GM21447 (cell line): ENCODE measurements at regions not wholly inside any gene's neighbourhood (a gene's known extent, or its start where the extent isn't known, plus 50 kb on each side); places are given as distances from the start of the nearest gene placed in this dataset.
A peak's percentile ranks its signal among the peaks of the same experiment; 100 is the strongest.

Experiments
- ATAC-seq: cut with Tn5 transposase; IDR thresholded peaks from one replicate; pipeline ENCODE4 v1.9.1; 2021; ENCODE audit not compliant: unreplicated experiment

DNA sequence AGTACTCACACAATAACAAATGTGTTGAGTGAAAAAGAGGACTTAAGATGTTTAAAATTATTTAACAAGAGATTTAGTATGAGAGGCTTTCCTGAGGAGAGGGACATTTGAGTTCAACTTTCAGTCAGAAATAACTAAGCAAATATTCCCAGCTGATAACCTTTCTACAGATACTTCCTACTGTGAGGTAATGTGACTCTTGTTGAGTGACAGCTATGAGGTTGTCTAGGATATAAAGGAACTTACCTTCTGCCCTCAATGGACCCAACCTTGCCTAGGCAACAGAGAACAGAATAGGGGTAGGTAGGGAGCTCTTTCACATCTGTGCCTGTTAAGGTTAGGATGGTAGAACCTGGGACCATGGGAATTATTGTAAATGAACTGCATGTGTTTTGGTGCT, 54.7 kb downstream of the GLUD2 start:
- ATAC-seq, result no peak

DNA sequence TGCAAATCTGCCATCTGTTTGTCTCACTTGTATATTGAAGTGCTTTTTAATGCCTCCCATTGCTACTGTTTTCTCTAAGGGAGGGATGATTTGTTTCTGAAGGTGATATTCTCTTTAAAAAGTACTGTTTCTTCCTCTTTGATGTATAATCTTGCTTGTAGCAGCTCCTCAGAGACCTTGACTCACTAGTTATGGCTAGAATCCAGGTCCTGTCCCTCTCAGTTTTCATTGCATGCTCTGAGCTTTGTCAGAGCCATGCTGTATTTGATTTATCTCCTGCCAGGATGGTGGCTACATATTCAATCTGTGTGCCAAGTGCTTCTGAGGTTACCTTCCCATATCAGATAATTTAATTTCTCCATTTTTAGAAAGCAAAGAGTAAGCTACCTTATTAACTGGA, 56.0 kb downstream of the GLUD2 start:
- ATAC-seq, result no peak

GRCh38 chrX:121106484-121107235, 59.2 kb downstream of the GLUD2 start:
- ATAC-seq, result no peak

- no peak for ATAC-seq
These were observed 62.6 kb downstream of the GLUD2 start for GRCh38 chrX:121109986-121110385.

DNA sequence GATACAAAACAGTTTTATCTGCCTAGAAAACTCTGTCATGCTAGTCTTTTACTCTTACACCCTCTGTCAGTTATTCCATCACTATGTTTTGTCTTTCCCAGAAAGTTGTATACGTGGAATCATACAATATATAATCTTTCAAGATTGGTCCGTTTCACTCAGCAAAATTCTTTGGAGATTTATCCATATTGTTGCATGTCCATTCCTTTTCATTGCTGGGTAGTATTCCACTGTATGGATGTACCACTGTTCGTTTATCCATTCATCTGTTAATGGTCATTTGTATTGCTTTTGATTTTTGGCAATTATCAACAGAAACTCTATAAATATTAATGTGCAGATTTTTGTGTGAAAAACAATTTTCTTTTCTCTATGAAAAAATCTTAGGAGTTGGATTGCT, 63.1 kb downstream of the GLUD2 start:
- no peak for ATAC-seq

DNA sequence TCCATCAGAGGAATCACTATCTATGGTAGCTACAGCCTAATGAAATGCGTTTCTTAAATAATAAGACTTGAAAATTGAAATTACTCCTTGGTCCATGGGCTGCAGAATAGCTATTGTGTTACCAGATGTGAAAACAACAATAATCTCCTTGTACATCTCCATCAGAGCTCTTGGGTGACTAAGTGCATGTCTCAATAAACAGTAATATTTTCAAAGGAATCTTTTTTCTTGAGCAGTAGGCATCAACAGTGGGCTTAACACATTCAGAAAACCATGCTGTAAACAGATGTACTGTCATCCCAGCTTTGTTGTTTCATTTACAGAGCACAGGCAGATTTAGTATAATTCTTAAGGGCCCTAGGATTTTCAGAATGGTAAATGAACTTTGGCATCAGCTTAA, 67.3 kb downstream of the GLUD2 start:
- no peak for ATAC-seq

- ATAC-seq, result no peak
These were observed 73.5 kb downstream of the GLUD2 start for GRCh38 chrX:121120690-121121605.

DNA sequence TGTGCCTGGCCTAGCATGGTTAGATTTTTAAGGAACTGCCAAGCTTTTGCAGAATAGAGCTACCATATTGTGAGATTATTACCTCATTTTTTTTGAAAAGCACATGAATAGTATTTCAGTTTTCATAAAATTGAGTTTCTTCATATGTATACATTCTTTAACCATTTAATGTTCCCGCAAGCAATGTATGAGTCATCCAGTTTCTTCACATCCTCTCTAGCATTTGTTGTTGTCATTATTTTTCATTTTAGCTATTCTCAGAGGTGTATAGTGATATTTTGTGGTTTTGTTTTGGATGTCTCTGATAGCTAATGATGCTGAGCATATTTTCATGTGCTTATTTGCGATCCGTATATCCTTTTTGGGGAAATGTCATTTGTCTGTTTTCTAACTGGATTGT, 74.9 kb downstream of the GLUD2 start:
- ATAC-seq, result no peak

GRCh38 chrX:121128925-121129877, 81.8 kb downstream of the GLUD2 start:
- no peak for ATAC-seq

DNA sequence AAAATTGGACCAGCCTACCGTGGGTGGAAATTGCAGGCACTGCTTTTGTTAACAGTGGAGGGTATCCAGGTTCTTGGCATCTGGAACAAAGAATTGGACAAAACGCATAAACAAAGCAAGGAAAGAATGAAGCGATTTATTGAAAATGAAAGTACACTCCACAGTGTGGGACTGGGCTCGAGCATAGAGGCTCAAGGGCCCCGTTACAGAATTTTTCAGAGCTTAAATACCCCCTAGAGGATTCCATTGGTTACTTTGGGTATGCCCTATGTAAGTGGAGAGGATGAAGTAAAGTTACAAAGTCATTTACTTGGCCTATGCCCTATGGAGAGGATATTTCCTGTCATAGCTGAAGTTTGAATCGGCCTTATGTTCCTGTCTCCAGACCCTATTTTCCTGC, 85.3 kb downstream of the GLUD2 start:
- ATAC-seq, result no peak

DNA sequence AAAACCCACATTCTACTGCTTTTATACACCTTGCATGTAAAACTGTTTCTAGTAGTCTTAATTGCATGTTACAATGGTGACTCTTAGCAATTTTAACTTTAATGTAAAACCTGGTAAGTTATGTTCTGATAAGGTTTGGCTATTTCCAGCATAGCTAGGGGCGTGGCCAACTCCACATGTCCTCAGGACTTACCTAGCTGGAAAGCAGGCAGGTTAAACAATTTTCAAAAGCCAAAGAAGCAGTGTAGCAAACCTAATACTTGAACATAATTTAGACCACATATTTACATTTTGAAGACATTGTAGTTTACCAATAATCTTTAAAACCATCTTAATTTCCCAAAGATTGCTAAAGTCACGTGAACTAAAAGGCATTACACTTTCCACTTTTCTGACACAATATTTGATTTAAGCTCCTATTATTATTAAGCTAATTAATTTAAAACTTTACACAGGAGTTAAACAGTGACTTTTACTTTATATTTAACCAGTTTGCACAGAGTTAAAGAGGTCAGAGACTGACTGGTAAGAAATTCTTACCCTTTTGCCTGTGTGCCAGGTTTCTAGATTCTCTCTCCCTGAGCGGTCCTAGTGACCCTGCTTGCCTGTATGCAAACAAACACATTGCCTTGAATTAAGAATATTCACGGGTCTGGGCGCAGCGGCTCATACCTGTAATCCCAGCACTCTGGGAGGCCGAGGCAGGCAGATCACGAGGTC, 88.2 kb downstream of the GLUD2 start:
- ATAC-seq, result no peak

DNA sequence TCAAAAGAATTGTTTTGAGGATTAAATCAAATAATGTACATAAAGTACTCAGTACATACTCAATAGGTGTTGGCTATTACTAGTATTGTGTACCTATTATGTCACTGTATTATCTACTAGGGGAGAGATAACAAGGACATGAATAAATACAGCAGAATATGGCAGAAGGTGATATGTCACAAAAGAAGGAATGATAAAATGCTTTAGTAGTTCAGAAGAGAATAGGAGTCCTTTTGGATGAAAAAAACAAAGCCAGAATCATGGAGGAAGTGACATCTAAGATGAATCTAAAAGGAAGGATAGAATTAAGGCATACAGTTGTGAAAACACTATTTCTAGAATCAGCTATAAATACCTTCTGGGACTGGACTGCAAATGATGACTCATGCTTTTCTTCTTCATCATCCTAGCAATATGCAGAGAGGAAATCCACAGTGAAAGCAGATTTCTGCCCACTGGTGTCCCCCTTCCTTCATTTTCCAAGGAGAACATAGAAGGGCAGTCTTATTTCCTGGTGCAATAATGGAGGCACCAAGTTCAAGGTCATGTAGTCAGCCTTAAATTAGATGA, 98.7 kb downstream of the GLUD2 start:
- no peak for ATAC-seq

DNA sequence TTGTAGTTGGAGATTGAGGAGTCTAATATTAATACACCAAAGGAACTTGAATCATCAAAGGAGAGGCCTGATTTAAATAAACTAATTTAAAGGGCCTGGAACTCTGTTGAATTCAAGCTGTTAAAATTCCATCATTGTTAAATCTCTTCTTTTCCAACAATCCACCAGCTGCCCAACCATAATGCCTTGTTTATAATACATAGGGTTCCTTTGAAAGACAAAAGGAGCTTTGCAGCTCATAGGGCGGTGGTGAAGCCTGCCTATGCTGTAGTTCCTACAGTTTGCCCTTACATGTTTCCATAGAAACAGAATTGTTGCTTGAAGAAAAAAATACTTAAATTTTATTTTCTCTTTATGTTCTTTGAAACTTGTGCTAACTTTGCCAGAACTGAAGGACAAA, 102.8 kb downstream of the GLUD2 start:
- no peak for ATAC-seq

GRCh38 chrX:121151293-121151692, 103.9 kb downstream of the GLUD2 start:
- peak; percentile 87 for ATAC-seq

DNA sequence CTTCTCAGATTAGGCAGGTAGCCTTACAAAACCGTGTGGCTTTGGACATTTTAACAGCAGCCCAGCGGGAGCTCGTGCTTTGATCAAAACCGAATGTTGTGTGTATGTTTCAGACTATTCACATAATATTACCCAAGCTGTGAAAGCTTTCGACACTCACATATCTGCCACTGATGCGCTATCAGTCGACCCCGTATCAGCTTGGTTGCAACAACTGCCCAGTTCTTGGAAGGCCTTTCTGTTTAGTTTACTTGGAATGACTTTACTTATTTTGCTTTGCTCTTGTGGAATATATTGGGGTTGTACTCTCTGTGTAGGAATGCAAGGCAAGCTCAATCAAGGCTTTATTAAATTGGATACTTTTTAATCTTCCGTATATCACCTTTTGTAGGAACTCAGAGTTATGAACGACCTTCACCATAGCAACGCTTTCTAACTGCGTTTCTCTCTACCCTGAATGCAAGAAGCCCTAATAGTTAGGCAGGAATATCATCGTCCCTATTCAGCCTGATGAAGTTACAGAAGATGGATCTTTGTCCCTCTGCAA, 107.5 kb downstream of the GLUD2 start:
- no peak for ATAC-seq

- peak; percentile 85 for ATAC-seq
These were observed 113.6 kb downstream of the GLUD2 start for GRCh38 chrX:121160987-121161386.

GRCh38 chrX:121161501-121161933, 114.1 kb downstream of the GLUD2 start:
- ATAC-seq, result peak; percentile 73

- no peak for ATAC-seq
These were observed 116.0 kb downstream of the GLUD2 start for GRCh38 chrX:121163443-121163842.

DNA sequence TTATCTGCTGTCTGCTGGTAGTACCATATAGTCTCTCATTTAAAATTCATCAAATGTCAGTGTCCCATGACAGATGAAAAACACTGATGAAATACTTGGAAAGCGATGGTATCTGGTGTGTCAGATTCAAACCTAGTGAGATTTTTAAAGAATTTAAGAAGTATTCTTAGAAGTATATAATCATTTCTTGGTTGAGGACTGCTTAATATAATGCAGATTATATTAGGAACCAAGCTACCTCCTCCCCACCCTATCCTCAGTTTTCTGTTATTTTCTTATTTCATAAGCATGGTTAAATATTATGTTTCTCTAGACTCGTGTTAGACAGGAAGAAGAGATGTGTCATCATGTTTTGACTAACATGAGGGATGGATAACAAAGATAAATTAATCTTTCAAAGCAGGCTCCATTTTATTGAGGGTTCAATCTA, 118.5 kb downstream of the GLUD2 start:
- no peak for ATAC-seq
